Upper lobe of right lung (tissue), 1 donor: ENCODE measurements at regions not wholly inside any gene's neighbourhood (a gene's known extent, or its start where the extent isn't known, plus 50 kb on each side); places are given as distances from the start of the nearest gene placed in this dataset.

Source experiments
- ATAC-seq: fragments of 200-7000 bp; cut with Tn5 transposase; one replicate; pipeline ENCODE4 v1.9.1; 2020; ENCODE audit warnings: mild to moderate bottlenecking, moderate library complexity
- DNase-seq: peaks from one replicate; pipeline ENCODE4 v3.0.0-alpha.2; 2020
- H3K27ac ChIP-seq: fragments of 200-600 bp; one replicate; pipeline ENCODE4 v1.8.0; 2022
- H3K27me3 ChIP-seq: fragments of 200-600 bp; one replicate; pipeline ENCODE4 v1.8.0; 2022; ENCODE audit warnings: mild to moderate bottlenecking
- H3K36me3 ChIP-seq: fragments of 200-600 bp; one replicate; pipeline ENCODE4 v1.8.0; 2022
- H3K4me1 ChIP-seq: fragments of 200-600 bp; one replicate; pipeline ENCODE4 v1.8.0; 2022
- H3K4me3 ChIP-seq: fragments of 200-600 bp; one replicate; pipeline ENCODE4 v1.8.0; 2022; ENCODE audit warnings: mild to moderate bottlenecking
- H3K9me3 ChIP-seq: fragments of 200-600 bp; one replicate; pipeline ENCODE4 v1.8.0; 2022
- intact Hi-C: fragments of 100-400 bp; cut with DNase I; formaldehyde crosslinking; loops from one replicate; pipeline ENCODE4 v1.11.0; 2022
- TF ChIP-seq, protein P1 (sequence below): fragments of 200-600 bp; IDR thresholded peaks from one replicate; pipeline ENCODE4 v1.8.0; 2022; ENCODE audit warnings: antibody characterized with exemption
- donor health status: DM: no; HTN: yes; CAD: no; lungs with severe emphysema.

DNA sequence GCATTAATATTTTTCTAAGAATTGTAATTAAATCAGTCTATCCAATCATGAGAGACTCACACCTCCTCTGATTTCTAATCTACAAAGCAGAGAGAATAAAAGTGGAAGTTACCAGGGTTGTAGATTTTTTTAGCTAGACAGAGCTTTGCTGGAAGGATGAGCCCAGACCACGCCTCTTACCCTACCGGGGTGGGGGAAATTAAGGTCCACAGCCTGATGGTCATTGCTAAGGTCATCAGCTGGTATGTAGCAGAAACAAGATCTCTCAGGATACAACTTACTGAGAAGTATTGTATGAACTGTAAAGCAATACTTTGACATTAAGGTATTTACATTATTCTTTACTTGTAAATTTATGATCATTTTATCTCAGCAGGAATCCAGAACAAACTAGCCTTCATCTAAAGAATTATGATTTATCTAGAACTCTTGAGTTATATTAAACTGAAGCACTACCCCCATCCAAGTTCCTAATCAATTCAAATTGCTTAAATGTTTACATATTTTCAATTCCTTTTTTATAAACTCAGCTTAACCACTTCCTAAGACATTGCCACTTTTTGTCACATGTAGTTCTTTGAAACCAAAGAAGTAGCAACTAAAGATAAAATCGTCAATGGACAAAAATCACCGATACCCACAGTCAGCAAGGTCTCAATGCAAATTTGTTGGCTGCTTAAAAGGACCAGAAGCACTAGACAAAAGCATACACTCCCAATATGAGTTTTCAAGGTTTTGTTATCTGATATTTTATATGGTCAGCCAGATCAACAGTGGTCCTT lies 225.8 kb upstream of the DAPK1 start:
- Histone ChIP-seq H3K27me3 (no peaks in the 10 kb centered on the region), H3K4me1 (peaks cover 7% of the 10 kb centered on the region), H3K9me3 (no peaks in the 10 kb centered on the region), H3K36me3 (no peaks in the 10 kb centered on the region), H3K27ac (no peak overlapping the region), H3K4me3 (no peak overlapping the region)
- TF ChIP-seq, protein P1, sequence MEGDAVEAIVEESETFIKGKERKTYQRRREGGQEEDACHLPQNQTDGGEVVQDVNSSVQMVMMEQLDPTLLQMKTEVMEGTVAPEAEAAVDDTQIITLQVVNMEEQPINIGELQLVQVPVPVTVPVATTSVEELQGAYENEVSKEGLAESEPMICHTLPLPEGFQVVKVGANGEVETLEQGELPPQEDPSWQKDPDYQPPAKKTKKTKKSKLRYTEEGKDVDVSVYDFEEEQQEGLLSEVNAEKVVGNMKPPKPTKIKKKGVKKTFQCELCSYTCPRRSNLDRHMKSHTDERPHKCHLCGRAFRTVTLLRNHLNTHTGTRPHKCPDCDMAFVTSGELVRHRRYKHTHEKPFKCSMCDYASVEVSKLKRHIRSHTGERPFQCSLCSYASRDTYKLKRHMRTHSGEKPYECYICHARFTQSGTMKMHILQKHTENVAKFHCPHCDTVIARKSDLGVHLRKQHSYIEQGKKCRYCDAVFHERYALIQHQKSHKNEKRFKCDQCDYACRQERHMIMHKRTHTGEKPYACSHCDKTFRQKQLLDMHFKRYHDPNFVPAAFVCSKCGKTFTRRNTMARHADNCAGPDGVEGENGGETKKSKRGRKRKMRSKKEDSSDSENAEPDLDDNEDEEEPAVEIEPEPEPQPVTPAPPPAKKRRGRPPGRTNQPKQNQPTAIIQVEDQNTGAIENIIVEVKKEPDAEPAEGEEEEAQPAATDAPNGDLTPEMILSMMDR = no peak
- ATAC-seq (no peak), DNase-seq (no peak)
- intact Hi-C loops = no loop called here

DNA sequence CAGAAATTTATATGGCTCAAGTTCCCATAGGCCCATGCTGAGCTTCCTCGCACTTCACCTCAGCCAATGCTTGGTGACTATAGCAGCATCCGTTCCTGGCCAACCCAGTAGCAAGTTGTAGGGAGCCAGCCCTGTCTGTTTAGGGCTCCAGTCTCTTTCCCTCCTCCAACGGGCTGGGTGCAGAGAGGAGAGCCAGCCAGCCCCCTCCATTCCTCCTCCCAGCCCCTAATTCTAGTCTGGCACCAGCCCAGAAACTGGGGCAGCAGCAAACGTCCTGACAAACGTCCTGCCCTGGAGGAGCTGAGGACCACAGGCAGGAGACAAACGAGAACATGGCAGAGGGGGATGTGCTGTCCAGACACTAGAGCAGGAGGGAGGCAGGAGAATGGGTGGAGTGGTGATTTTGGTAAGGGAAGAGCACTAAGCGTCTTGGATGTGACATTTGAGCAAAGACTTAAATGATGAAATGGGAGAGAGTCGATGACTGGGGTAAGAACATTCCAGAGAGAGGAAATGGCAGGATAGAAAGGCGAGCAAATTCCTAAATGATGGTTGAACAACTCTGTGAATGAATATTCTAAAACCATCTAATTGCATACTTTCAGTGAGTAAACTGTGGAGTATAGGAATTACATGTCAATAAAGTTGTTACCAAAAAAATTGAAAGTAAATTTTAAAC lies 222.5 kb upstream of the DAPK1 start:
- DNase-seq (no peak), ATAC-seq (no peak)
- no peaks in the 10 kb centered on the region for H3K9me3 ChIP-seq
- no peak overlapping the region for H3K27ac ChIP-seq
- H3K4me1 ChIP-seq = peaks cover 7% of the 10 kb centered on the region
- no peaks in the 10 kb centered on the region for H3K36me3 ChIP-seq
- intact Hi-C loops = no loop called here
- no peak overlapping the region for H3K4me3 ChIP-seq
- TF ChIP-seq, protein P1 = no peak
- no peaks in the 10 kb centered on the region for H3K27me3 ChIP-seq

DNA sequence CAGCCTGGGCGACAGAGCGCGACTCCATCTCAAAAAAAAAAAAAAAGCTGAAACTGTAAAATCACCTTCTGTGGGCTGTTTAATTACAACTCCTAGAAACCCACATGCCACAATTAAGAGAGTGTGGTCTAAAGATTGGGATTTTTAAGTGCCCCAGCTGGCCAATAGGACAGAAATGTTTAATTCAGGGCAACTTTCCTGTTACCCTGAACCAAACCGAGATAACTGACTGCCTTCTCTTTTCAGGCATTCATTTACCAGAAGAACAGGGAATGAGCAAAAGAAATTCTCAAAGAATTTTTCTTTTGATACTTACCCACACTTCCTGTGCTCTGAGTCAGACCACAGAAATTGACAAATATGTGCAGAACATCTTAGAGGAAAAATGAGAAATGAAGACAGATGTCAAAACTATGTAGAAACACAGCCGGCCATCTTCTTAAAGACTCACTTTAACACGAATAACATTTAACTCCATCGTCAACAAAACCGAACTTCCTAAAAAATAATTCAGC lies 221.3 kb upstream of the DAPK1 start:
- no peak for ATAC-seq

DNA sequence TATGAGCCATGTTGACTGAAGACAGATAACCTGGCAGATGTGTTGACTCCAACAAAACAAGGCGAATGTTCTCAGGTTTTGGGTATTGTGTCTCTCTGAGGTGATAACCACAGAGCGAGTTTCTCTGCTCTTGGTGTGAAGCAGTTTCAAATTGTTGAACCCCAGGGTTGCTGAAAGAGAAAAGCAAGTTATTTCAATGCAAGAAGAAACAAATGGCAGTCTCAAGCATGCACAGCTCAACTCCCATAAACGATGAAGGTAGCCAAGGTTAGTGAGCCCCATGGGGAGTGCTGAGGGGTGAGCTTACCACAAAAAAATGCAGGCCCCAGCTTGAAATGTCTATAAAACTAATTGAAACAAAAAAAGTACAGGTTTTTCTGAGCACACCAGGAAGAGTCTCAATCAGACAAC lies 220.8 kb upstream of the DAPK1 start:
- Histone ChIP-seq H3K4me3 (no peak overlapping the region), H3K36me3 (no peaks in the 10 kb centered on the region), H3K4me1 (no peaks in the 10 kb centered on the region), H3K27ac (no peak overlapping the region), H3K27me3 (no peaks in the 10 kb centered on the region), H3K9me3 (no peaks in the 10 kb centered on the region)
- TF ChIP-seq, protein P1 = no peak
- ATAC-seq = no peak
- no peak for DNase-seq
- intact Hi-C loops = no loop called here

More for the DNA sequence above, 221.3 kb upstream of the DAPK1 start:
- Histone ChIP-seq H3K4me3 (no peak overlapping the region), H3K4me1 (no peaks in the 10 kb centered on the region), H3K27ac (no peak overlapping the region), H3K9me3 (no peaks in the 10 kb centered on the region), H3K27me3 (no peaks in the 10 kb centered on the region), H3K36me3 (no peaks in the 10 kb centered on the region)
- intact Hi-C loops = no loop called here
- TF ChIP-seq, protein P1 = no peak
- DNase-seq = no peak

DNA sequence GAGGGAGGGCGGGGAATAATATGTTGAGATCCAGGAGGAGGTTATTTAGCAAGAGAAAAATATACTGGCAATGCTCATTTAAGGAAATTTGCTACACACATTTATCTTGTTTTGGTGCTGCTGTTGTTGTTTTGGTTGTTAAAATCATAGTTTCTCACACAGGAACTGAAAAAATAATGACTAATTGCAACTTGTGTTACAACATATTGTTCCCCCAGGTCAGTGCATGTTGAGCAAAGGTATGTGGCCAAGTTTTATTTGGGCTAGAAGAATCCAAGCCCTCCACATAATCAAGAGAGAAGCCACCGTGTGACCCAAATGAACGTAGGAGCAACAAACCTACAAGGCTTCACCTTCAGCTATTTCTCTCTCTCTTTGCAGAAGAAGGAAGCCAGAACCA lies 220.3 kb upstream of the DAPK1 start:
- no peaks in the 10 kb centered on the region for H3K9me3 ChIP-seq
- H3K36me3 ChIP-seq = no peaks in the 10 kb centered on the region
- H3K4me1 ChIP-seq = no peaks in the 10 kb centered on the region
- no peaks in the 10 kb centered on the region for H3K27me3 ChIP-seq
- no peak overlapping the region for H3K27ac ChIP-seq
- no peak overlapping the region for H3K4me3 ChIP-seq
- TF ChIP-seq, protein P1 = no peak
- intact Hi-C loops = no loop called here
- no peak for ATAC-seq
- no peak for DNase-seq
